ENCODE measurements at regions not wholly inside any gene's neighbourhood (a gene's known extent, or its start where the extent isn't known, plus 50 kb on each side); places are given as distances from the start of the nearest gene placed in this dataset.
"Not testable (repeated sequence)": the region's sequence is repeated elsewhere in the genome, so short reads cannot be mapped to it uniquely, and the experiment has no call there.

GRCh38 chr6:157727629-157728182 lies 95.3 kb upstream of the SNX9 start:
- H3K4me3 ChIP-seq (replicated peaks; ENCODE audit: low read depth, low read length) = no peak overlapping the region
- no peaks in the 10 kb centered on the region for H3K36me3 ChIP-seq (ENCODE audit: control insufficient read depth, insufficient read depth, low read length)
- TF ChIP-seq CTCF (IDR thresholded peaks at IDR 0.05; ENCODE audit: insufficient read depth, low read length, poor library complexity, severe bottlenecking) = no peak
- H3K27me3 ChIP-seq (replicated peaks; ENCODE audit: control insufficient read depth, insufficient read depth, low read length) = peaks cover 3% of the 10 kb centered on the region
- no peak for DNase-seq (ENCODE audit: extremely low read depth, insufficient read length)

DNA sequence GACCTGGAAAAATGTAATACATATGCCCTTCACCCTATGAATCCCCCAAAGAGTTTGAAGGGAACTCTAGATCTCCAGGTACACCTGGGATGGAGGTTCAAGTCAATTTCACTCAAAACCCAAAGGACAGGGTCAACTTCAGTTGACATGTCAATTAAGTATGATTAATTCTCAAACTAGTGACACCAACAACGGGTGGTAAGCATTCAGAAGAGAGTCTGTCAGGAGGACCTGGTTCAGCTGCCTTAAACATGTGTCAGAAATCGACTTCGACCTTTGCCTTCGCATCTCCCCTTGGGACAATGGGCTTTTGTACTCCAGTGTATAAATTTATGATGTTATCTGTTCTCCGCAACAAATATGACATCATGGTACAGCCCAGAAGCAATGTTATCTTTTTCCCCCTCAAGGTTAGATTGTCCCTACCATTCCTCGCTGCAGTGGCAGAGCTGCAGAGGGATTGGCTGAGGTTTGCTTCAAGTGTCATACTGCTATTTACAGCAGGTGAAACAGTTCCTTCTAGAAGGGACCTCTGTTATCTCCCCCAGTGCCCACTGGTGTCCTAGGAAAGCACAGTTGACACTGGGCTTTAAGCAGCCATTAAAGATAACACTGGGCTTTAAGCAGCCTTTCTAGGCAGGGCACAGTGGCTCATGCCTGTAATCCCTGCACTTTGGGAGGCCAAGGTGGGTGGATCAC lies 94.7 kb upstream of the SNX9 start:
- H3K27me3 ChIP-seq (replicated peaks; ENCODE audit: control insufficient read depth, insufficient read depth, low read length) = peaks cover 3% of the 10 kb centered on the region
- no peak for TF ChIP-seq CTCF (IDR thresholded peaks at IDR 0.05; ENCODE audit: insufficient read depth, low read length, poor library complexity, severe bottlenecking)
- no peak overlapping the region for H3K4me3 ChIP-seq (replicated peaks; ENCODE audit: low read depth, low read length)
- no peaks in the 10 kb centered on the region for H3K36me3 ChIP-seq (ENCODE audit: control insufficient read depth, insufficient read depth, low read length)
- DNase-seq (ENCODE audit: extremely low read depth, insufficient read length) = no peak

GRCh38 chr6:157731221-157731620 lies 91.8 kb upstream of the SNX9 start:
- no peak for TF ChIP-seq CTCF (IDR thresholded peaks at IDR 0.05; ENCODE audit: insufficient read depth, low read length, poor library complexity, severe bottlenecking)
- Histone ChIP-seq H3K27me3 (replicated peaks; ENCODE audit: control insufficient read depth, insufficient read depth, low read length) (no peaks in the 10 kb centered on the region; the same call in 1 of the 2 replicates), H3K4me3 (replicated peaks; ENCODE audit: low read depth, low read length) (no peak overlapping the region), H3K36me3 (ENCODE audit: control insufficient read depth, insufficient read depth, low read length) (no peaks in the 10 kb centered on the region)
- DNase-seq (ENCODE audit: extremely low read depth, insufficient read length) = no peak

GRCh38 chr6:157732007-157732406 lies 91.0 kb upstream of the SNX9 start:
- DNase-seq (ENCODE audit: extremely low read depth, insufficient read length) = no peak
- no peak for TF ChIP-seq CTCF (IDR thresholded peaks at IDR 0.05; ENCODE audit: insufficient read depth, low read length, poor library complexity, severe bottlenecking)
- H3K36me3 ChIP-seq (ENCODE audit: control insufficient read depth, insufficient read depth, low read length) = no peaks in the 10 kb centered on the region
- H3K27me3 ChIP-seq (replicated peaks; ENCODE audit: control insufficient read depth, insufficient read depth, low read length) = no peaks in the 10 kb centered on the region; the same call in 1 of the 2 replicates
- H3K4me3 ChIP-seq (replicated peaks; ENCODE audit: low read depth, low read length) = no peak overlapping the region

DNA sequence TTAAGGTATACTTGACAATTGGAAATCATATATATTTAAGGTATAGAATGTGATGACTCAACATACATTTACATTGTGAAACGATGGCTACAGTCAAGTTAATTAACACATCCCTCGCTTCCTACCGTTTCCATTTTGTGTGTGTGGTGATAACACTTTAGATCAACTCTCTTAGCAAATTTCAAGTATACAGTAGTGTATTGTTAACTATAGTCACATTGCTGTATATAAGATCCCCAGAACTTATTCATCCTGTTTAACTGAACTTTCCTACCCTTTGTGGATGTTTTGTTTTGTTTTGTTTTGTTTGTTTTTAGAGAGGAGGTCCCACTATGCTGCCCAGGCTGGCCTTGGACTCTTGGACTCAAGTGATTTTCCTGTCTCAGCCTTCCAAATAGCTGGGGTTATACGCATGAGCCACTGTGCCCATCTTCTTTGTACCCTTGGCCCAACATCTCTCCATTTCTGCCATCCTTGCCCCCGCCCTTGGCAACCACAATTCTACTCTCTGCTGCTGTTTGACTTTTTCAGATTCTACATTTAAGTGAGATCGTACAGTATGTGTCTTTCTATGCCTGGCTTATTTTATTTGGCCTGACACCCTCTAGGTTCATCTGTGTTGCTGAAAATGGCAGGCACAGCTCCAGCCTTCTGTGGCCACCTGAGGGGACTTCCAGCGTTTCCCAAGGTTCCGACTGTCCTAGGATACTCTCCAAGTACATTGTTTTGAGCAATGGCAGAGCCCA lies 90.5 kb upstream of the SNX9 start:
- no peak for TF ChIP-seq CTCF (IDR thresholded peaks at IDR 0.05; ENCODE audit: insufficient read depth, low read length, poor library complexity, severe bottlenecking)
- Histone ChIP-seq H3K36me3 (ENCODE audit: control insufficient read depth, insufficient read depth, low read length) (no peaks in the 10 kb centered on the region), H3K4me3 (replicated peaks; ENCODE audit: low read depth, low read length) (no peak overlapping the region), H3K27me3 (replicated peaks; ENCODE audit: control insufficient read depth, insufficient read depth, low read length) (no peaks in the 10 kb centered on the region; the same call in 1 of the 2 replicates)
- no peak for DNase-seq (ENCODE audit: extremely low read depth, insufficient read length)

DNA sequence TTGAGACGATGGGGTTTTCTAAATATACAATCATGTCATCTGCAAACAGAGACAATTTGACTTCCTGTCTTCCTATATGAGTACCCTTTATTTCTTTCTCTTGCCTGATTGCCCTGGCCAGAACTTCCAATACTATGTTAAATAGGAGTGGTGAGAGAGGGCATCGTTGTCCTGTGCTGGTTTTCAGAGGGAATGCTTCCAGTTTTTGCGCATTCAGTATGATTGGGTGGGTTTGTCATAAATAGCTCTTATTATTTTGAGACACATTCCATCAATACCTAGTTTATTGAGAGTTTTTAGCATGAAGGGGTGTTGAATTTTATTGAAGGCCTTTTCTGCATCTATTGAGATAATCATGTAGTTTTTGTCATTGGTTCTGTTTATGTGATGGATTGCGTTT lies 86.5 kb upstream of the SNX9 start:
- DNase-seq (ENCODE audit: extremely low read depth, insufficient read length); H3K36me3 ChIP-seq (ENCODE audit: control insufficient read depth, insufficient read depth, low read length); H3K4me3 ChIP-seq (replicated peaks; ENCODE audit: low read depth, low read length); H3K27me3 ChIP-seq (replicated peaks; ENCODE audit: control insufficient read depth, insufficient read depth, low read length): not testable (repeated sequence)

Data from GM06990 (cell line).